NCI-H2196 (cell line): ENCODE measurements at regions not wholly inside any gene's neighbourhood (a gene's known extent, or its start where the extent isn't known, plus 50 kb on each side); places are given as distances from the start of the nearest gene placed in this dataset.

Source experiments
- DNase-seq: peaks from one replicate; lab custom pipeline; 2025; ENCODE audit not compliant: unreplicated experiment; lab: John Stamatoyannopoulos, UW

DNA sequence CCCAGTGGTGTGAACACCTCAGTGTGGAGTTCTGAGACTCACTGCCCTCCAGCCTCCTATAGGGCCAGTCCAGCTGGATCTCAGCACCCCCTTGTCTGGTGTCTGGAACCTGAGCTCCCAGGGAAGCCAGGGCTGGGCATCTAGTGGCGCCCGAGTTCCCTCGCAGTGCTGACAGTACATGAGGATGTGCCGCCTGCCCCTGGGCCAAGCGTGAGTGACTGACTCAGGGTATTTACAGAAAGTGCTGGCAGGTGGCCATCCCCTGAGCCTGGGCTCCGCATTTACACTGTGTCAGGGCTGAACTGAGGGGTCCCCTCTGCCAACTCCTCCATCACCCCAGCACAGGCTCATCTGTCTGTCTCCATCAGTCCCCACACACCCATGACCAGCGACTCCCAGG lies 185.3 kb downstream of the BRD1 start:
- DNase-seq = no peak

DNA sequence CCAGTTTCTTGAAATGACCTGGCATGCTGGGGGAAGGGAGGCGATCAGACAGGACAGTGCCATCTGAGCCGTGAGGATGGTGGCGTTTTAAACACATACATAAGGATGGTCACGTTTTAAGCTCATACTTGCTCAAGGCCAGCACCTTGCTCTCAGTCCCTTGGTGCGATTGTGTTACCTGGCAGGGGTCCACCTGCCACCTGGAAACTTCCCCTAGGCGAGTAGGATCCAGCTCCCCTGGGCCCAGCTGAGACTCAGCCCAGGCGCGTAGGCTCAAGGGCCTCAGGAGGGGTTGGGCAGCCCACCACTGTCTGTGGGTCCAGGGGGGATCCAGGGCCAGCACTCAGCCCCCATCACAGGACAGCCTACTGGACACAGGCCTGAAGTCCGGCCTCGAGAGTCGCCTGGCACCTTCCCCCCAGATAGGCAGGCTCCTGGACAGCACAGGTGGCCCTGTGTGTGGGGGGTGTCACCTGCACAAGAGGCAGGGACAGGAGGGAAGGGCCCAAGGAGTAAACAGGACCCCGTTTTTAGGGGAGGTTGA lies 185.8 kb downstream of the BRD1 start:
- no peak for DNase-seq

GRCh38 chr22:49640366-49641095 lies 187.1 kb downstream of the BRD1 start:
- no peak for DNase-seq

DNA sequence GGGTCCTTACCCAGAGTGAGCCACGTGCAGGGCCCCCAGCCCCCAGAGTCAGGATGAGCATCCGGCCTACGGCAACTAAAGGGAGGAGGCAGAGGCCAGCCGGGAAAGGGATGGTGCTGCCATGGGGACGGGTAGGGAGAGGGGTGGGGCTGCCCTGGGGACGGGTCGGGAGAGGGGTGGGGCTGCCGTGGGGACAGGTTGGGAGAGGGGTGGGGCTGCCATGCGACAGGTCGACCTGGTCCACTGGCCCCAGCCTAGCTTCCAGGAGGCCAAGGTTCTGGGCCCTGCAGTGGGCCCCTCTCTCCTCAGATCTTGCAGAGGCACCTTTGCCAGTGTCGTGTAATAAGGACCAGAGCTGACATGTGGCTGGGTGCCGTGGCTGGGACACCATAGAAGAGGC lies 187.7 kb downstream of the BRD1 start:
- DNase-seq = no peak

DNA sequence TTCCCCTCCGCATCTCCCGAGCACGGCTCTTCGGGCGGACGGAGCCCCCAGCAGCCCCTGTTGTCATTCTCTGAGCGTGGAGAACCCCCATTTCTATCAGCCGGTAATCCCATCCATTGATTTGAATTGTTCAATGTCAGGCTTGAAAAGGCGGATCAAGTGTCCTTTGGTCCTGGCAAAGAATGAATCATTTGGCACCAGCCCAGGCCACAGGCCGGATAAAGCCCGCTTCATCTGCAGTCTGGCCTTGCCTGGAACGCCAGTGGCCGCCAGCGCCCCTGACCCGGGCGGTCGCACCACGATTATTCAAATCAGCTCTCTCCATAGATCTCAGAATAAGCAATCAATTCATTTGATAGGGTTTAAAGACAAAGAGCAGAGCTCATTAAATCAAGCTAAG lies 188.9 kb downstream of the BRD1 start:
- peak; percentile 16 for DNase-seq

- no peak for DNase-seq
These were observed 189.7 kb downstream of the BRD1 start for GRCh38 chr22:49638001-49638400.

GRCh38 chr22:49637255-49637760 lies 190.4 kb downstream of the BRD1 start:
- no peak for DNase-seq

GRCh38 chr22:49636649-49637048 lies 191.0 kb downstream of the BRD1 start:
- no peak for DNase-seq

DNA sequence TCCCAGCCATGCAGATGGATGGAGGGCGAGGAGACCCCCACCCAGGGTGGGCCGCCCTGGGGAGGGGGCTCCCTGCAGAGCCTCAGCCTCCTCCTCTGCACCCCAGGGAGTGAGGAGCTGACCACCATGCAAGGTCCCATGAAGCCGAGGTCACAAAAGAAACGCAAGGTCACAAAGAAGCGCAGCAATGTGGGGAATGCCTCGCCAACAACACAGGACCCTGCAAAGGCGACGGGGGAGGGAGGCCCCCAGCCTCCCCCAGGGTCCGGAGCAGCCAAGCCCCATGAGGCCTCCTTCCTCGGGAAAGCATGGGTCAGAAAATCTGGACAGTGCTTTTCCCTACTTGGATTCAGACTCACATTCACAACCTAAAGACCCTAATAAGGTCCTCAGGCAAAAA lies 191.5 kb downstream of the BRD1 start:
- DNase-seq = no peak

DNA sequence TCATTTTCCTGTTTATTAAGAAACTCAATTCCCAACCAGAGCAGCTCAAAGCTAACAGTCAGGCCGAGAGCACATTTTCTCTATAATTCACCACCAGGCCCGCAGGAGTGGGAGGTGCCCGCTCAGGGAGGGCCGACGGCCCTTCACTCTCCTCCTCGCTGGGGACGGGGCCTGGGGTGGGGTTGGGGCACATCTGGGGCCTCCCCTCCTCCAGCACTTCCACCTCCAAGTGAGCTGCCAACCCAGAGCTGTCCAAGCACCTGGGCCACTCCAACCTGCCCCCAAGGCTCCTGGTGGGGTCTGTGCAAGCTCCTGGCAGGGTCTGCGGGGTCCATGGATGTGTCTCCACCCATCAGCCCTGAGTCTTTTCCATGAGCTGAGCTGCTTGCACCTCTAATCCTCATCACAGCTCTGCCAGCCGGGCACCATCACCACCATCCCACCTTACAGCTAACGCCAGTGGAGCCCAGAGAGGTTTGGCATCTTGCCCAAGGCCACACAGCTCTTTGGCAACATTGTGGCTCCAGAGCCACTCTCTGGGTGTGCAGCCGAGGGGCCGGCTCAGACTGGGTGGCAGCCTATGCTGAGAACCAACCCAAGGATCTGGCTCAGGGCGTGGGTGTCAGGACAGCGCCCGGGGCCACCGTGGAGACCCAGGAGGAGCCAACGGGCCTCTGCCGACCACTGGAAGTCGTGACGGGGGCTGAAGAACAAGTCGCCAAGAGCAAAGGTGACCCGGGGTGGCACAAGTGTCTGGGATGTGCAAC lies 193.5 kb downstream of the BRD1 start:
- no peak for DNase-seq

DNA sequence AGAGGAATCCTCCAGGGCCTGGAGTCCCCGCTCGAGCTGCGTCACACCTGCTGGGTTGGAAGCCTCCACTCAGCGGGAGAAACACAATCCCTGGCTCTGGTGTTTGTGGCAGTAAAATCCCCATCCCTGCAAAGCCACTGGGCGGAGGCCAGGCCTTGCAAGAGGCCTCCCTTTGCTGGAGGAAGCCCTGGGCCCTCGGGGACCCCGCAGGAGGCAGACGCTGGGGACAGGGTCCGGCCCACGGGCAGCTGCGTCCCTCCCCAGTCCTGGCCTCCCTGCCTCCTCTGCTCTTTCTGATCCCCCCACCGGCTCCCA lies 194.7 kb downstream of the BRD1 start:
- no peak for DNase-seq

- peak; percentile 65 for DNase-seq
These were observed 195.3 kb downstream of the BRD1 start for GRCh38 chr22:49632199-49633009.

- no peak for DNase-seq
These were observed 197.2 kb downstream of the BRD1 start for GRCh38 chr22:49630448-49630946.

DNA sequence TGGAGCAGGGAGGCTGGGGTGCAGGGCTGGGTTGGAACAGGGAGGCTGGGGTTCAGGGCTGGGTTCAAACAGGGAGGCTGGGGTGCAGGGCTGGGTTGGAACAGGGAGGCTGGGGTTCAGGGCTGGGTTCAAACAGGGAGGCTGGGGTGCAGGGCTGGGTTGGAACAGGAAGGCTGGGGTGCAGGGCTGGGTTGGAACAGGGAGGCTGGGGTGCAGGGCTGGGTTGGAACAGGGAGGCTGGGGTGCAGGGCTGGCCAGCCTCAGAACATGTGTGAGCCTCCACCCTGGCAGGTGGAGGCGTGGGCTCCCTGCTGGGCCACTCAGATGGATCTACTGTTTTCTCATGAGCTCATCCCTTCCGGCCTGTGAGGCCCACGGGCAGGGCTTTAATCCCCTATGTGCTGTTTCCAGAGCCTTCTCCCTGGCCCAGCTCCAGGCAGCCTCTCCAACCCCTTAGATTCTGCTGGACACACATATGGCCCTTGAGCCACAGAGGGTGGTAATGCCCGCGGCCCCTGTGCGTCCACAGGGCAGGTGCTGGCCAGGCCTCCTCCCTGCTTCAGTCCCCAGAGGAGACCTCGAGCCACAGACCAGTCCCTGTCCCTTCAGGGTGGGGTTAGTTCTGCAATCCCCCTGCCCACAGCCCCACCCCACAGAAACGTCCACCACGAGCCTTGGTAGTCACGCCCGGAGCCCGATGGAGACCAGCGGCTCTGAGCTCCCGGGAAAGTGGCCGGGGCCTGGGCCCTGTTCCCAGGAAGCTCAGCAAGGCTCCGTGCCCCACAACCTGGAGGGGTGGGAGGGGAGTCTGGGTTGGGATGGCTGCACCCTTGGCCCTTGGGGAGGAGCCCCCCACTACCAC lies 197.9 kb downstream of the BRD1 start:
- DNase-seq = no peak

DNA sequence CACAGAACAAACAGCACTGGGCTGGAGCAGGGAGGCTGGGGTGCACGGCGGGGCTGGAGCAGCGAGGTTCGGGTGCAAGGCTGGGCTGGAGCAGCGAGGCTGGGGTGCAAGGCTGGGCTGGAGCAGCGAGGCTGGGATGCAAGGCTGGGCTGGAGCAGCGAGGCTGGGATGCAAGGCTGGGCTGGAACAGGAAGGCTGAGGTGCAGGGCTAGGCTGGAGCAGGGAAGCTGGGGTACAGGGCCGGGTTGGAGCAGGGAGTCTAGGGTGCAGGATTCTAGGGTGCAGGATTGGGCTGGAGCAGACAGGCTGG lies 198.5 kb downstream of the BRD1 start:
- no peak for DNase-seq

DNA sequence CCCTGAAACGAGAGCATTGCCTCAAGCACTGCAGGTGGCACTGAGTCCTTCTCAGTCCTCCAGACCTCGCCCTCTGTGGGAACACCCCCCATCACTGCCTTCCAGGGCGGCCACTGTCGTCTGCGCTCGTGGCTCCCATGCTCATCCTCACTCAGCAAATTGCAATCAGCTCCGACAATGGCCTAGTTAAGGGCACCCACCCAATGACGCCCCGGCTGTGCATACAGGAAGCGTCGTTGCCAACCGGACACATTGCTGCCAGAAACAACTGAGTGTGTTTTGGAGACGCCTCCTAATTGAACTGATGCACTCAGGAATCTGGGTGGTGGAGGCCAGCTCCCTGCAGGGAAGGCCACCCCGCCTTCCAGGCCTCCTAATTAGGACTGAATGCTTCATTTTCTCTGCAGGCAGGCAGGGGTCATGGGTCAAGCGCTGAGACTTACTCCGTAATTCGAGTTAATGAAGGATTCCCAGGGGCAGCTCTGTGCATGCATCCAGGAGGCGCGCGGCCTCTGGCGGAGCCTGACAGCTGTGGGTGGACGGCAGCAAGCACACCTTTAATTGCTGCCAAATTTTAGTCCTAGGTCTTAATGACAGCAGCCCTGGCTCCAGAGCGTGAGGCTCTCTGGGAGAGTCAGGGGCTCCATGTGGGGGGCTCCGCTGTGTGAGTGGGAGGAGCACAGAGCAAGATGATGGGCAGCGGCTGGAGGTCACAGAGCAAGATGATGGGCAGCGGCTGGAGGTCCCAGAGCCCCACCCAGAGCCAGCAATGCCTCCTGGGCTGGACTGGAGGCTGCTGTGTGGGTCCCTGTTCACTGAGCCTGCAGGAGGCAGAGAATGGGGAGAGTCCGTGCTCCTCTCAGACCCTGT lies 199.0 kb downstream of the BRD1 start:
- no peak for DNase-seq

GRCh38 chr22:49627217-49628181 lies 200.2 kb downstream of the BRD1 start:
- DNase-seq = no peak
